ENCODE measurements at regions not wholly inside any gene's neighbourhood (a gene's known extent, or its start where the extent isn't known, plus 50 kb on each side); places are given as distances from the start of the nearest gene placed in this dataset.
"Not testable (repeated sequence)": the region's sequence is repeated elsewhere in the genome, so short reads cannot be mapped to it uniquely, and the experiment has no call there.

DNA sequence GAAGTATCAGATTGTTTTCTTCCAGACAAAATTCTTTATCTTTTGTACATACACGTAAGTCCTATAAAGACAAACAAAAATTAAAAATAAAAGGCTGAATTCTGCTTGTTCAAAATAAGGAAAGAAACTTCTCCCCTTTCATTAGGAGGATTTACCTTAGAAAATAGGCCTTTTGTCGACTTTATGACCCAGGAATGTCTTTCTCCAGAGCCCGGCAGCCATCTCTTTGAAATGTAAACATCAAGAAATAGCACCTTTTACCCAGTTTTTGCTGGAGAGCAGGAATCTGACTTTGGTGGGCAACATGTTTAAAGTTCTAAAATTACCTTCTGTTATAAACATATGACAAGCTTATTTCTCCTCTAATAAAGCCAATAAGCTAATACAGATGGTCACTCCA is 373.0 kb upstream of the FTMT start:
- no peak for DNase-seq (ENCODE audit: low read depth)

DNA sequence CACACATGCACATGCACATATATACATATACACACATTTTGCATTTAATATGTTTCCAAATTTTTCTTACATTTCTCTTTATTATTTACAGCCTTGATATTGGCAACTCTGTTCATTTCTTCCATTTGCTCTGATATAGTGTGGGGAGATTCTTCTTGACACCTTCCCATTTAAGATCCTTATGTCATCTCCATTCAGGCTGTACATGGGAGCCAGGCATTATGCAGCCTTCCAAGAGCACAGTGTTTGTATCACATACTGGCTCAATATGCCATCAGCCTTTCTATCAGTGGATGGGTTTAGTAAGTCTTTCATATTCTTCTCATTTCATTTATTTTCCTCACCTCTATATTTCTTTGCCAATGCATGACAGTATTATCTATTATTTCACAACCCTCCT is 372.3 kb upstream of the FTMT start:
- DNase-seq (ENCODE audit: low read depth) = no peak

DNA sequence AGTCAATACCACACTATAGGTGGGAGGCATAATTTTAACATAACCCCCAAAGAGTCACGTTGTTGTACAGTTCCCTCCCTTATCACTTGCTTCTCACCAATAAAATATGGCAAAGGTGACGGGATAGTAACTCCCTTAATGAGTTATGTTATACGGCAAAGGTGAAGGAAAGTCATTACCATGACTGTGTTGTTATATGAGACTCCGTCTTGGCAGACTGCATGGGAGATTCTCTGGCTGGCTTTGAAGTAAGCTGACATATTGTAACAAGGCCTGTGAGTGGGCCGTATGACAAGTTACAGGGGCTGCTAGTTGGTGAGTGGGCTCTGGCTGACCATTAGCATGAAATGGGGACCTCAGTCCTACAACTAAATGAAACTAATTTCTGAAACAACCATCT is 366.4 kb upstream of the FTMT start:
- DNase-seq (ENCODE audit: low read depth) = no peak

DNA sequence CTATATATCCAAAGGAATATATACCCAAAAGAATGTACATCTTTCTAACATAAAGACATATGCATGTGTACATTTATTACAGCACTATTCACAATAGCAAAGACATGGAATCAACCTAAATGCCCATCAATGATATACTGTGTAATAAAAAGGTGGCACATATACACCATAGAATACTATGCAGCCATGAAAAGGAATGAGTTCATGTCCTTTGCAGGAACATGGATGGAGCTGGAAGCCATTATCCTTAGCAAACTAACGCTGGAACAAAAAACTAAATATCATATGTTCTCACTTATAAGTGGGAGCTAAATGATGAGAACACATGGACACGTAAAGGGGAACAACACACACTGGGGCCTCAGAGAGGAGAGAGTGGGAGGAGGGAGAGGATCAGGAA is 365.7 kb upstream of the FTMT start:
- not testable (repeated sequence) for DNase-seq (ENCODE audit: low read depth)

DNA sequence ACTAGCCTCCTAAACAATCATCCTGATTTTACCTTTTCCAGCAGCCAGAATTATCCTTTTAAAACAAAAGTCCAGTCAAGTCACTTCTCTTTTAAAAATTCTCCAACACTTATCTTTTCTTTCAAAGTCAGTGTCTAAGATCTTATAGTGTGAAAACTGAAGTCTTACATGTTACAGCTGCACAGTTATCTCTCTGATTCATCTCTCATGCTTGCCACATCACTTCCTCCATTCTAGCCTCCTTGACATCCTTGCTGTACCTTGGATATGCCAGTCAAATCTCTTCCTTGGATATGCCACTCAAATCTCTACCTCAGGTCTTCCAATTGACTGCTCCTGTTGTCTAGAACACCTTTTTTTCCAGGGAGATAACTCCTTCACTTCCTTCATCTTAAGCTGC is 361.7 kb upstream of the FTMT start:
- no peak for DNase-seq (ENCODE audit: low read depth)

DNA sequence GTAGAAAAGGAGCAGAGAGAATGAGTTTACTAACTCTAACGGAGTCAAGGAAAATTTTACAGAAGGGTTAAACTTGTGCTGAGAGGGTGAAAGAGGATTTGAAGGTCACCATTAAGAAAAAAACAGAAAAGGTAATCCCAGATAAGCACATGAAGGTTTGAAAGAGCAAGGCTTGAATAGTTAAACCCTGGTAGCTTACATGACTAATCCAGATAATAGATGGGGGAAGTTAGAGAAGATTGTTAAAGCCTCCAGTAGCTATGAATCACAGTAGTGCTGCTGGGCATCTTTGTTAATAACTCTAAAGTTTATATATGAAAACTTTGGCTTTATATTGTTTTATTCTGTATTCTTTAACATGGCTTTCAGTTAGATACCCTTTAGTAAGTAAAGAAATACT is 354.5 kb upstream of the FTMT start:
- no peak for DNase-seq (ENCODE audit: low read depth)

DNA sequence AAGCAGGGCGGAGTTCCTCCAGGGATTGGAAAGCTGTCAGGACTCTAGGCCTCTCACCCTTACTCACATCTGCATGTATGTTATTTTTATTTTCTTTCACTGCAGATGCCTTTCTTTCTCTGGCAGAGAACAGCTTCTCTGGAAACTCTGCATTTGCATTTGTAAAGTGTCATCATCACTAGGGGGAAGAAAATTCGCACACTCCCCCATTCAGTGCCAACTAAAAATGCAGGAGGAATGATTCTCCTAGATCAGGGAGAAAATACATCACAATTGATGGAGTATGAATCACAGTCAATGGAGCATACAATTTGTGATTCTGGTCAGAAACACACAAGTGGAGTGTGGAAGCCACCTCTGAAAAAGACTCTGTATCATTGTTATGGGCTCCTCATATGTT is 351.4 kb upstream of the FTMT start:
- DNase-seq (ENCODE audit: low read depth) = no peak

DNA sequence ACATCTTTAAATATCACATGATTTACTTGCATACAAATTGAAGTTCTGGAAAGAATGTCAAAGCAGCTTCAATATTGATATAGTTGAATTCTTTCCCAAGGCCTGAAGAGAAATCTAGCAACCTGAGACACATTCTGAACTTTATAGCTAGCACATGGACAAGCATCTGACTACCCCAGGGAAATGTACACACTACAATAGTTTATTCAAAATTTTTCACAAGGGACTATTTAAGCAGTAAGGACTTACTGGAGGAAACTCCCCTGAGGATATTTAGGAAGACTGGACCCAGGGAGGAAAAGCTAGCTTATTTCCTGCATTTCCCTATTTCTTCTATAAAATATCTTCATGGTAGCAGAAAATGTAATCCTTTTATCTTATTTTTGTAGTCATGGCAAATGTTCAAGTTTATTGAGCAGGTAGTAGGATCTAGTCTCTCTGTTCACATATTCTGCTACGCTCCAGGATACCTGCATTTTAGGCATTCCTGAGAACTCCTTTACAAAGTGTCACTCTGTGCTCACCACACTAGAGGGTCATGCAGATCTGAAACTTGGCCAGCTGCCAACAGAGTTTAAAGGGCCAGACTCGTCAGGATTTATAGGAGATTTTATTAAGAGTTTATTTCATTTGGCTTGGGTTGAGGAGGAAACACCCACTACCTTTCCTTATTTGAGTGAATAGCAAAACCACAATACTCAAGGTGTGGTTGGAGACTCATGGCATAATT is 348.4 kb upstream of the FTMT start:
- no peak for DNase-seq (ENCODE audit: low read depth)

DNA sequence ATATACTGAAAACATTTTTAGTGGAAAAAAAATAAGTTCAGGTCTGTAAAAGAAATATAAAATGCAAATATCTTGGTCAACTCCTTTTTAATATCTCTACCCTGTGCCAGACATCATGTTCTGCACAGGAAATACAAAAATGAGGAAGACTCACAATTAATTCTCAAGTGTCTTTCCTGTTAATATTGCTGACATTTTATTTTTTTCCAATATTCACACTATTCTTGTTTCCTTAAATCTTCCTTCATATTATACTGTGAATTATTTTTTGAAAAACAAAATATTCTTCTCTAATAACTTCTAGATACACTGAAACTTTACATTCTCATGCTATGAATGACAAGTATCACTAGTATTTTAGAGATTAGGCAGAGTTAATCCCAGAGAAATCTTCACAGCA is 334.7 kb upstream of the FTMT start:
- DNase-seq (ENCODE audit: low read depth) = no peak

DNA sequence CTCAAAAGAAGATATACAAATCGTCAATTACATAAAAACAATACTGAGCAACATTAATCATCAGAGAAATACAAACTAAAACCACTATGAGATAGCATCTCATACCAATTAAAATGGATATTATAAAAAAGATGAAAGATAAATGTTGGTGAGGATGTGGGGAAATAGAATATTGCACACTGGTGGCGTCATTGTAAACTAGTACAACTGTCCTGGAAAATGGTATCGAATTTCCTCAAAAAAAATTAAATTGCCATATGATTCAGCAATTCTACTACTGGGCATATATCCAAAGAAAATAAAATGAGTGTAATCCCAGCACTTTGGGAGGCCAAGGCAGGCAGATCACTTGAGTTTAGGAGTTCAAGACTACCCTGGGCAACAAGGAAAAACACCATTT is 326.0 kb upstream of the FTMT start:
- no peak for DNase-seq (ENCODE audit: low read depth)

DNA sequence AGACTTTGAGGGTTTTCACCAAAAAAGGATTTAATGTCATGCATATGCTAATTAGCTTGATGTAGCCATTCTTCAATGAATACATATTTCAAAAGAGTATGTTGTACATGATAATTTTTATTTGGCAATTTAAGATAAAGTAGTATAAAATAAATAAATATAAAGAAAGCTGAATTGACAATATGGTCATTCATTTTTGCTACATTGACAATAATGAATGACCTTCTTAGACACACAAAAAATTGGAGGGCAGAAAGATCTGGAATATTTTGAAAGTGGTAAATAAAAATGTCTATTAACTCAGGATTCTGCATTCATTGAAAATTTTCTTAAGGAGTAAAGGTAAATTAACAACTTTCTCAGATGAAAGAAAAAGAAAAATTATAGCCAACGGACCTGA is 324.8 kb upstream of the FTMT start:
- DNase-seq (ENCODE audit: low read depth) = no peak

DNA sequence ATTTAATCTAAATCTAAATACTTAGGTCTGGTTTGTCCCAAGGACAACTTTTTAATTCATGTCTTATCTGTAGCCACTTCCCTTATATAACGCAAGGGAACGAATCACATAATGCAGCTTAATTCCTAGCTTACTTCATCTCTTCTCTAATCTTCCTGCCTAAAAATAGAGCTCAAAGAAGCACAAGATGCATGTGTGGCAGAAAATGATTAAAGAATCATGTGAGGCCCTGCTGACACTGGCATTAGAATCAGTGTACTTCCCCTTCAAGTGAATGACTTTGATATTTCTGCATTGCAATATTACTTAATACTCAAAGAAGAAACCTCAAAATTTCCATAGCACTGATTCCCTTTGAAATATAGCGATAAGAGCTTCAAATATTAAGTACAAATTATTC is 317.9 kb upstream of the FTMT start:
- no peak for DNase-seq (ENCODE audit: low read depth)

DNA sequence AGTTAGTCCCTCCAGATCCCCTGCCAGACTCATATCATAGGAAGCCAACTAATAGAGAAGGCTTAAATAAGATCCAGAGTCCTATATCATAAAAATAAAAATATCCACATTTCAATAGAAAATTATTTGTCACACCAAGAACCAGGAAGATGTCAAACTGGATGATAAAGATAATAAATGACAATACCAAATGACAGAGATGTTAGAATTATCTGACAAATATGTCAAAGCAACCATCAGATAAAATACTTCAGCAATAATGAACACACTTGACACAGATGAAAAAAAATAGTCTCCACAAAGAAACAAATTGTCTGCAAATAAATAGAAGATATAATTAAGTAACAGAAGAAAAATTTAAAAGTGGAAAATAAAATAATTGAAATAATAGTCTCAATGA is 300.7 kb upstream of the FTMT start:
- no peak for DNase-seq (ENCODE audit: low read depth)

DNA sequence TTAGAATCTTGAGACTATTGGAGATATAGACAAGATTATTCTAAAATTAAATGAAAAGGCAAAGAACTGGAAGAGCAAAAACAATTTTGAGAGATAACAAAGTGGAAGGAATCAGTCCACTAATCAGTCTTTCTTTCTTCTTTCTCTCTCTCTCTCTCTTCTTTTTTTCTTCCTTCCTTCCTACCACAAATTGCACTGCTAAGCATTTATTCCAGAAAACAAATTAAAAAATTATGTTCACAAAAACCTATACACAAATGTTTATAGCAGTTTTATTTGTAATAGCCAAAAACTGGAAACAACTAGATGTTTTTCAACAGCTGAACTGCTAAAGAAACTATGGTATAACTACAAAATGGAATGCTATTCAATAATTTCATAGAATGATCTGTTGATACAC is 291.9 kb upstream of the FTMT start:
- DNase-seq (ENCODE audit: low read depth) = no peak

DNA sequence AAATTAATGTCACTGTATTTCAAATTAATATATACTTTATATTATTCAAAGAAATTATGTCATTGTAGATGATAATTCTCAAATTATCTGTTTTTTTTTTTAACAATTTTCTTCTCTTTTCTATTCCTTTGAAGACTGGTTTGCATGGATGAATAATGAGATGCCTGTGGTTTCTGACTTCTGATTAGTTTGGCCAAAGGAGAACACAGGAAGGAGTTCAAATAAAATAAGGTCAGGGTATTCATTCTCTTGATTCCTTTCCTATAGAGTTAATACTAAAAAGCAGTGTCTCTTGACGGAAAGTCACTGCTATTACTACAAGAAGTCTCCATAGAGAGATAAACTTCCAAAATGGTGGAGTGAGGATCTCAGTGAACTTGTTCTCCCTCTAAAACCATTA is 279.6 kb upstream of the FTMT start:
- DNase-seq (ENCODE audit: low read depth) = no peak

DNA sequence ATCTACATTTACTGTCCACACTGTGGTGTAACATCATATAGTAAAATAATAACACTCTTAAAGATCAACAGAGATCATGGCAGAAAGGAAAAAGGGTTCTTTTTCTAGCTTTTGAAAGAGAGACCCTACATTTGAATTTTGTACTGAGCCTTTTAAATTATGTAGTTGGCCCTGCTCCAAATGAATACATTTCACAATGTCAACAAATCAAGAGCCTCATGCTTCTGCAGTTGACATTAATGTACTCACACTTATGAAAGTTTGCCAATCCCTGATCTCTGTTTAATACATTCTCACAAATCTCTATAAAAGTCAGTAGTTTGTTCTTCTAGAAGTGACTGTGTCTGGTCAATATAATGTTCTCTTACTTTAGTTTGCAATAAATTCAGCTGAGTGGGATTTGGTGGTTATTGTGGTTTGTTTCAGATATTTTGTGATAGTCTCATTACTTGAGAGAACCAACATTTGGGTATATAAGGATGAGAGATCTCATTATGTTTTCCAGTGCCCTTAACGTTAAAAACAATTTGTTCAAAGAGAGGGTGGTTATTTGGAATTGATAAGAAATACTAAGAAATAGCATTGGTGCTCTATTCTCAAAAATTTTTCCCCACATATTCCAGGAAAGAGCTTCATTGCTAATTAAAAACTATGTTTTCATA is 277.8 kb upstream of the FTMT start:
- DNase-seq (ENCODE audit: low read depth) = no peak

DNA sequence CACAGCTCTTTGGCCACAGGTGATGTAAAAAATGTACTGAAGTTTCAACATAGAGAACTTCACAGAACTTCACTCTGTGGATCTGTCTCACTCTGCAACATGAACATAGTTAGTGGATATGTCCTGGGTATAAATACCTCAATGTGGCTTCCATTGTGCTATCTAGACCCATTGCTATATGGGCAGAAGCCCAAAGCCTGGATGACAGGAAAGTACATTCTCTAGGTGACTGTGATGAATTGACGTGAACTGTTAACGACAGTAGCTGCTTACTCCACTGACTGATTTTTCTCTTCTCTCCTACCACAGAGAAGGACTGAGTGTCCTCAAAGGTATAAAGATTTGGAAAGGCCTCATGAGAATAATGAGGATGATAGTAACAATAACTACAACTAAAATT is 270.1 kb upstream of the FTMT start:
- DNase-seq (ENCODE audit: low read depth) = no peak

DNA sequence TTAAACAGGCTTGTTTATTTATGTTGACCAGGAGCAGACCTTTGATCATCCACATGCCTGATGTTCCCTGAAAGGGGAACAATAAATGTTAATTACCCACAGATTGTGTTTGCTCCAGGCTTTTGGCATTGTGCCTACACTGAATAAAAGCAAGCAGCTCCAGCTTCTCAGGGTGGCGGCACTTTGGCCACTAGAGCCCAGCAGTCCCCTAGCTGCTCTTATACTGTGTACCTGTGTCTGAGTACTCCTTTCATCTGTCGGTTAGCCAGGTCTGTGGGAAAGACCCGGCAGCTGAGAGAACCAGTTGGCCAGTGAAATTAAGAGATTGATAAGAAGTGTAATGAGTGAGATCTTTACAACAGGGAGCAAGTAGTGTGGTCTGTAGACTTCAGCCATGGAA is 254.8 kb upstream of the FTMT start:
- DNase-seq (ENCODE audit: low read depth) = no peak

DNA sequence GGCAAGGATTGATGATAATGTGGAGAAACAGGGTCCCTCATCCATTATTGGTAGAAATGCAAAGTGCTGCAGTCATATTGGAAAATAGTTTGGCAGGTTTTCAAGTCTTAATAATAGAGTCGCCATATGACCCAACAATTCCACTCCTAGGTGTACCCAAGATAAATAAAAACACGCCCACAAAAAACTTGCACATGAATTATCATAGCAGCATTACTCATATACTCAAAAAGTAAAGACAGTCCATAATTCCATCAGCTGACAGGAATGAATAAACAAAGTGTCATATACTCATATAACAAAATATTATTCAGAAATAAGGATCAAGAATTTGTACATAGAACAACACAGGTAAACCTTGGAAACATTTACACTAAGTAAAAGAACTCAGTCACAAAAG is 242.9 kb upstream of the FTMT start:
- no peak for DNase-seq (ENCODE audit: low read depth)

DNA sequence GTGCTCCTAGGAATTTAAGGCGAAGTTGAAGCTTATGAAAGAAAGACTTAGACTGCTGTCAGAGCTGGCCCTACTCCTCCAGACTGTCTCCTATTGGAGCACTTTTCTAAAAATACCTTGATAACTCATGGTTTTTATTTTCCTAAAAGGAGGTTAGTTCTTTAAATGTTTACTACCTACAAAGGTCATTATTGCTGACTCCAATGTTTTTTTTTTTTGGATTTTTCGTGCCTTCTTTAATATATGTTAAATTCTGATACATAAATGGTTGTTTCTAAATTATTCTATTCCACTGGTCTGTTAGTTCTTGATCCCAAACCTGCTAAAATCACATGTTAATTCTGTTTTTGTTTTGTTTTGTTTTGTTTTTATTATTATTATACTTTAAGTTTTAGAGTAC is 227.6 kb upstream of the FTMT start:
- DNase-seq (ENCODE audit: low read depth) = no peak

DNA sequence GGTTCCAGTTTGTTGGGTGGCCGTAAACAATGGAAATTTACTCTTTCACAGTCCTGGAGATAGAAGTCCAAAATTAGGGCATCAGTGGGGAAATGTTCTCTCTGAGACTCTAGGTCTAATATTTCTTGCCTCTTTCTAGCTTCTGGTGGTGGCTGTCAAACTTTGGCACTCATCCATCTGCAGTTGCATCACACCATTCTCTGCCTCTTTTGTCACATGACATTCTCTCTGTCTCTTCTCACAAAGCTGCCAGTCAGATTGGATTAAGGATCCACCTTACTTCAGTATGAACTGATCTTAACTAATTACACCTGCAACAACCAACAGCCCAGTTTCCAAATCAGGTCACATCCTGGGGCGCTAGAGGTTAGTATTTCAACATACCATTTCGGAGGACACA is 222.9 kb upstream of the FTMT start:
- DNase-seq (ENCODE audit: low read depth) = no peak

DNA sequence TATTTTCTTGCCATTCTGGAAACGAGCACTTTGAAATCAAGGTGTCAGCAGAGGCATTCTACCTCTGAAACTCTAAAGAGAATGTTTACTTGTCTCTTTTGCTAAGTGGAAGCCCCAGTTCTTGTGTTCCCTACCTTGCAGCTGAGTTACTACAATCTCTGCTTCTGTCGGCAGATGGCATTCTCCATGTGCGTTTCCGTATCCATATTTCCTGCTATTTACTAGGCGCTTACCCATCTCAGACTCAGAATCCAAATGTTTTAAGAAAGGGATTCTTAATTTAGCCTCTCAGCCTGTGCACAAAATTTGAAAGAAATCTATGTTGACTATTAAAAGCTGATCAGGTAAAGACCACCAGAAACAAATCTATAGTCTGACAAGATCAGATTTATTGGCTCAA is 221.3 kb upstream of the FTMT start:
- DNase-seq (ENCODE audit: low read depth) = peak; percentile 16

DNA sequence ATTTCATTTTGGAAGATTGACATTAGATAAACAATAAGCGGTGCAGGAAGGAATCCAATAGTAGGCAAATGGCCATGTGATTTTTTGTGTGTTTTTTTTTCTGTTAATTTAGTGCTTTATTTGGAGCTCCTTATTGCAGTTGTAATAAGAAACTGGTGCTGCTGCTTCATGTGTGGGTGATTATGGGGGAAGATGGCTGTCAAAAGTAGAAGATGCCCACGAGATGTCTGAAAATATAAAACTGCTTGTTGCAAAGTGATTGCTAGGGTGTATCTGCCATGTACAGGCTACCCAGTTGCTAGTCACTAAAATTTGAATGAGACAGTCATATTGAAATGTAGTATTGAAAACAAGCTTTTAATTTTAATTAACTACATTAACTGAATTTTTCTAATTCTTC is 216.7 kb upstream of the FTMT start:
- DNase-seq (ENCODE audit: low read depth) = no peak

DNA sequence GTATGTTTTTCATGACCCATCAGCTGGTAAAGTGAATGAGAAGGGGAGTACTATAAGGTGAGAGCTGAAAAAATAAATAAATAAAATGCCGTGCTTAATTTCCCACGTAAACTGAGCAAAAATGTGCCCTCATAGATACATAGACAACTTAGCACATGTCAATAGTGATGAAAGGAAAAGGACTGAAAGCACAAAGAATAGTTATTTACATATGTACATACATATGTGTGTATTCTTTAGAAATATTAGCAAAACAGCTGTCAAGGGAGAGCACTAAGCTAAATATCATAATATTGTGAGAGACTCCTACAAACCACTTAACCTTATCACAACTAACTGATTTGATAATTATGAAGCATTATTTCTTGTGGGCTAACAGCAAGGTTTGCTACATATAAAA is 213.6 kb upstream of the FTMT start:
- no peak for DNase-seq (ENCODE audit: low read depth)

Data from forelimb muscle (tissue), 1 donor.